HepG2 (cell line): ENCODE measurements at regions not wholly inside any gene's neighbourhood (a gene's known extent, or its start where the extent isn't known, plus 50 kb on each side); places are given as distances from the start of the nearest gene placed in this dataset.
"Not testable (repeated sequence)": the region's sequence is repeated elsewhere in the genome, so short reads cannot be mapped to it uniquely, and the experiment has no call there.

Experiments
- ATAC-seq: fragments of 200-7000 bp; cut with Tn5 transposase; 3 replicates; pipeline ENCODE4 v1.9.1; 2020; ENCODE audit warnings: mild to moderate bottlenecking, moderate library complexity
- BruUV-seq: library from RNA; stranded (reverse); fragments of 400-500 nt; replicated peaks from 2 replicates; lab custom pipeline; 2021; lab: Mats Ljungman, UMichigan
- CTCF ChIA-PET: fragments of 300-600 bp; formaldehyde crosslinking; extraction: SDS; loops from one replicate; lab custom pipeline; 2021; ENCODE audit warnings: low total read pairs, inconsistent platforms, low intra/inter-chr PET ratio; lab: Yijun Ruan, JAX
- POLR2A ChIA-PET: fragments of 350-600 bp; sonication (Branson Sonifier 250); formaldehyde crosslinking; loops from one replicate; lab custom pipeline; 2020; ENCODE audit warnings: antibody characterized with exemption, inconsistent platforms; lab: Yijun Ruan, JAX
- DNase-seq: peaks from one replicate; pipeline ENCODE4 v3.0.0-alpha.2; 2015; ENCODE audit warnings: low spot score
- FAIRE-seq: peaks from 3 replicates; lab custom pipeline; 2011; peaks lifted over from hg19 to GRCh38; lab: Jason Lieb, UNC
- H2AFZ ChIP-seq: one replicate; pipeline ENCODE4 v1.6.1; 2011; ENCODE audit warnings: low read length, inconsistent platforms
- H3K27ac ChIP-seq: fragments of 300-600 bp; 3 replicates; pipeline ENCODE4 v1.8.0; 2011; ENCODE audit warnings: mixed run types, mild to moderate bottlenecking, mixed read lengths, low read length, inconsistent platforms; ENCODE audit not compliant: insufficient read depth; ENCODE audit errors: extremely low read length
- H3K27me3 ChIP-seq, 2 experiments: fragments of 200-600 bp in 1 of 2; 2 replicates in 1 of 2; 3 replicates in 1 of 2; pipeline versions ENCODE4 v1.6.0 to v1.8.0; 2011; ENCODE audit warnings: low read length in 2 of 2, mild to moderate bottlenecking in 2 of 2, moderate library complexity in 2 of 2, inconsistent platforms in 1 of 2; ENCODE audit not compliant: insufficient read depth in 2 of 2, control insufficient read depth in 1 of 2
- H3K36me3 ChIP-seq, 2 experiments: fragments of 200-600 bp in 1 of 2; replicated peaks in 1 of 2; 2 replicates in 1 of 2; 3 replicates in 1 of 2; pipeline versions ENCODE4 v1.5.1 to v1.8.0; 2011; ENCODE audit warnings: low read length in 2 of 2, inconsistent platforms in 1 of 2; ENCODE audit not compliant: insufficient read depth in 2 of 2, control insufficient read depth in 1 of 2
- H3K4me1 ChIP-seq: 2 replicates; pipeline ENCODE4 v1.5.1; 2012; ENCODE audit warnings: low read length, inconsistent platforms; ENCODE audit not compliant: insufficient read depth
- H3K4me2 ChIP-seq: 2 replicates; pipeline ENCODE4 v1.6.0; 2011; ENCODE audit warnings: low read depth, low read length, inconsistent platforms
- H3K4me3 ChIP-seq, 3 experiments: fragments of 200-600 bp in 1 of 3; sonication (generic), shearing (Covaris generic) in 1 of 3; replicated peaks in 1 of 3; 2 replicates each; pipeline ENCODE4 v1.5.1; 2011 to 2016; ENCODE audit warnings: low read length in 3 of 3, inconsistent platforms in 2 of 3, low read depth in 2 of 3, mild to moderate bottlenecking in 2 of 3, control low read depth in 1 of 3, mixed read lengths in 1 of 3; ENCODE audit not compliant: insufficient read depth in 1 of 3
- H3K79me2 ChIP-seq: one replicate; pipeline ENCODE4 v1.6.1; 2011; ENCODE audit warnings: low read length, inconsistent platforms; ENCODE audit not compliant: insufficient read depth
- H3K9ac ChIP-seq: 2 replicates; pipeline ENCODE4 v1.6.0; 2011; ENCODE audit warnings: mild to moderate bottlenecking, low read depth, low read length, inconsistent platforms; ENCODE audit not compliant: insufficient read depth
- H3K9me3 ChIP-seq: 2 replicates; pipeline ENCODE4 v1.5.1; 2012; ENCODE audit warnings: mild to moderate bottlenecking, low read length
- H4K20me1 ChIP-seq: 2 replicates; pipeline ENCODE4 v1.6.0; 2011; ENCODE audit warnings: inconsistent platforms, mild to moderate bottlenecking, low read length, moderate library complexity; ENCODE audit not compliant: insufficient read depth
- SMYD3 ChIP-seq: sonication (generic); formaldehyde crosslinking; IDR thresholded peaks from 2 replicates; pipeline ENCODE4 v1.8.1; 2023; ENCODE audit warnings: mild to moderate bottlenecking, missing genetic modification reagents
- ZNF564 ChIP-seq: sonication (generic); formaldehyde crosslinking; IDR thresholded peaks from 2 replicates; pipeline ENCODE4 v1.8.1; 2023; ENCODE audit warnings: mild to moderate bottlenecking, missing genetic modification reagents
- WGBS: methylation state at CpG from one replicate; pipeline ENCODE4 v1.1.6; 2017; ENCODE audit warnings: low lambda C conversion rate; 5-methylcytosine and 5-hydroxymethylcytosine counted together
- in situ Hi-C: cut with HindIII; loops from 2 replicates; pipeline ENCODE4 v1.10.0; 2017; ENCODE audit warnings: low pct_unique_long_range_greater_than_20kb; ENCODE audit not compliant: extremely low pct_ligation_motif_present
- intact Hi-C: fragments of 100-400 bp; cut with micrococcal nuclease; formaldehyde crosslinking; loops from one replicate; pipeline ENCODE4 v1.10.0; 2022; ENCODE audit not compliant: unreplicated experiment

GRCh38 chr6:141932685-141933084 lies 200.0 kb upstream of the GJE1 start:
- in situ Hi-C loops: no loop called here
- no peak overlapping the region for H3K27ac ChIP-seq
- TF ChIP-seq SMYD3 (CRISPR knock-in tag) (no peak), ZNF564 (no peak)
- TF ChIP-seq, all 625 proteins: peak for 0
- FAIRE-seq (no peak), ATAC-seq (no peak), DNase-seq (no peak)
- Histone ChIP-seq H3K9ac (no peak overlapping the region), H3K27me3 (no peaks in the 10 kb centered on the region), H2AFZ (no peak overlapping the region), H3K4me1 (no peaks in the 10 kb centered on the region), H4K20me1 (no peaks in the 10 kb centered on the region), H3K4me2 (no peak overlapping the region), H3K4me3 (no peak overlapping the region), H3K79me2 (no peaks in the 10 kb centered on the region), H3K9me3 (no peaks in the 10 kb centered on the region), H3K36me3 (no peaks in the 10 kb centered on the region)
- CTCF ChIA-PET: no interaction called here
- BruUV-seq: no TSS peak
- intact Hi-C loops: no loop called here
- POLR2A ChIA-PET: no interaction called here
- WGBS: 0% methylated on average over 3 of the region's 3 CpGs

GRCh38 chr6:141926200-141926900 lies 206.4 kb upstream of the GJE1 start:
- H4K20me1 ChIP-seq, BruUV-seq, H3K4me1 ChIP-seq, in situ Hi-C loops, DNase-seq, H3K27ac ChIP-seq, intact Hi-C loops, CTCF ChIA-PET, H3K27me3 ChIP-seq, H3K9ac ChIP-seq, POLR2A ChIA-PET, H3K4me3 ChIP-seq, H2AFZ ChIP-seq, H3K36me3 ChIP-seq, ATAC-seq, H3K79me2 ChIP-seq, H3K9me3 ChIP-seq, H3K4me2 ChIP-seq, FAIRE-seq: not testable (repeated sequence)
- WGBS: 5% methylated on average over 4 of the region's 7 CpGs
